IPS DF 6.9 (cell line): ENCODE measurements at regions not wholly inside any gene's neighbourhood (a gene's known extent, or its start where the extent isn't known, plus 50 kb on each side); places are given as distances from the start of the nearest gene placed in this dataset.

Source experiments
- DNase-seq: peaks from one replicate; pipeline ENCODE4 v3.0.0-alpha.2; 2013; ENCODE audit warnings: low read depth, low spot score
- H3K27ac ChIP-seq: one replicate; pipeline ENCODE4 v1.5.1; 2013; ENCODE audit warnings: low read length, control low read depth
- H3K27me3 ChIP-seq: 2 replicates; pipeline ENCODE4 v1.6.1; 2013; ENCODE audit warnings: mild to moderate bottlenecking, low read length; ENCODE audit not compliant: control insufficient read depth, insufficient read depth
- H3K36me3 ChIP-seq: 2 replicates; pipeline ENCODE4 v1.6.1; 2013; ENCODE audit warnings: low read length; ENCODE audit not compliant: control insufficient read depth, insufficient read depth
- H3K4me1 ChIP-seq: 2 replicates; pipeline ENCODE4 v1.6.1; 2013; ENCODE audit warnings: low read length; ENCODE audit not compliant: control insufficient read depth, insufficient read depth
- H3K4me3 ChIP-seq: 2 replicates; pipeline ENCODE4 v1.5.1; 2013; ENCODE audit warnings: mild to moderate bottlenecking, low read length
- H3K9me3 ChIP-seq: 2 replicates; pipeline ENCODE4 v1.6.1; 2013; ENCODE audit warnings: low read length, inconsistent platforms; ENCODE audit not compliant: control insufficient read depth, insufficient read depth
- WGBS: extraction: QIAGEN DNeasy Blood & Tissue Kit; methylation state at CpG from one replicate; pipeline ENCODE4 v1.1.7; 2013; ENCODE audit warnings: mixed read lengths, missing lambda C conversion rate; ENCODE audit not compliant: insufficient read length, insufficient coverage; 5-methylcytosine and 5-hydroxymethylcytosine counted together

DNA sequence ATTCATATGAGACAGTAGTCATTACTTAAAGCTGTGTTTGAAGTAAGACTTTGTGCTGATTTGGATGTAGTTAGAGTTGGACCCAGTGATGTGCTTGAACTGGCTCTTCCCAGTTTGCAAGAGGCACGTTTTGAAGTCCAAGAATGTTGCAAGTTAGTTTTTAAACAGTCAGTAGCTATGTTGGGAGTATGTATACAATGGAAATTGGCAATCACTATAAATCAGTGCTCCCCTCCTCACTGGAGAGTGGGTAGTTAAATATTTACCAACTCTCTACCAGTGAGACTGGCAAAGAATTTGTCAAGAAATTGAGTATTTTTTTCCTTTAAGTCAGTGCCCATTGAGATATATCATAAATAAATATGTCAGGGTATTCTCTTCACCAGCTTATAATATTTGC is 191.9 kb upstream of the SPRY1 start:
- no CpG with 5 or more reads among the region's 1 CpG for WGBS

GRCh38 chr4:123206016-123206415 is 190.6 kb upstream of the SPRY1 start:
- Histone ChIP-seq H3K9me3 (no peaks in the 10 kb centered on the region), H3K36me3 (no peaks in the 10 kb centered on the region), H3K4me1 (no peaks in the 10 kb centered on the region), H3K27ac (no peak overlapping the region), H3K27me3 (no peaks in the 10 kb centered on the region), H3K4me3 (no peak overlapping the region)
- no peak for DNase-seq
- no CpG with 5 or more reads among the region's 3 CpGs for WGBS

More for the DNA sequence above, 191.9 kb upstream of the SPRY1 start:
- no peaks in the 10 kb centered on the region for H3K27me3 ChIP-seq
- H3K4me1 ChIP-seq: no peaks in the 10 kb centered on the region
- no peaks in the 10 kb centered on the region for H3K9me3 ChIP-seq
- no peak overlapping the region for H3K4me3 ChIP-seq
- no peak for DNase-seq
- H3K36me3 ChIP-seq: no peaks in the 10 kb centered on the region
- no peak overlapping the region for H3K27ac ChIP-seq

DNA sequence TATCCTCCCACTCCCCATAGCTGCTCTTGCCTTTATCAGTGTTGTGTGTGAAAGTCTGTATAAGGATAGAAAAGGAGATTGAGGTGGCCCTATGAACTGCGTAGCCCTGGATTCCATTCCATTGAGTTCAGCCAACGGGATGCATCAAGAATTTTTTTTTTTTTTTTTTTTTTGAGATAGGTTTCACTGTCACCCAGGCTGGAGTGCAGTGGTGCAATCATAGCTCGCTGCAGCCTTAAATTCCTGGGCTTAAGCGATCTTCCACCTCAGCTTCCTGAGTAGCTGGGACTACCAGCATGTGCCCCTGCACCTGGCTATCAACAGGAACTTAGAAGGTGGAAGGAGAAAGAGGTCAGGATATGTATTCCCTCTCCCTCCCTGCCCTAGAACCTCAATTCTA is 187.2 kb upstream of the SPRY1 start:
- Histone ChIP-seq H3K4me1 (no peaks in the 10 kb centered on the region), H3K9me3 (no peaks in the 10 kb centered on the region), H3K27me3 (no peaks in the 10 kb centered on the region), H3K27ac (no peak overlapping the region), H3K36me3 (no peaks in the 10 kb centered on the region), H3K4me3 (no peak overlapping the region)
- no peak for DNase-seq
- no CpG with 5 or more reads among the region's 4 CpGs for WGBS

- Histone ChIP-seq H3K4me3 (no peak overlapping the region), H3K27ac (no peak overlapping the region), H3K27me3 (no peaks in the 10 kb centered on the region), H3K4me1 (no peaks in the 10 kb centered on the region), H3K9me3 (no peaks in the 10 kb centered on the region), H3K36me3 (no peaks in the 10 kb centered on the region)
- no CpG with 5 or more reads among the region's 1 CpG for WGBS
- DNase-seq: no peak
These were observed 181.1 kb upstream of the SPRY1 start for GRCh38 chr4:123215536-123215935.

DNA sequence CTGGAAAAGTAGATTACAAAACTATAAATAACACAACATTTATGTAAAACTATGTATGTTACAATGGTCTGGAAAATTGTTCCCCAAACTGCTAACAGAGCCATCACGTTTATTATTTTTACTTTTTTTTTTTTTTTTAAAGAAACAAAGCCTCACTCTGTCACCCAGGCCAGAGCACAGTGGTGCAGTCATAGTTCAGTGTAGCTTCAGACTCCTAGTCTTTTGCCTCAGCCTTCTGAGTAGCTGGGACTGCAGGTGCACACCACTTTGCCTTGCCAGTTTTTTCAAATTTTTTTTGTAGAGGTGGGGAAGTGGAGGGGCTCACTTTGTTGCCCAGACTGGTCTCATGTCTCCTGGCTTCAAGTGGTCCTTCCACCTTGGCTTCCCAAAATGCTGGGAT is 180.1 kb upstream of the SPRY1 start:
- Histone ChIP-seq H3K4me1 (no peaks in the 10 kb centered on the region), H3K9me3 (no peaks in the 10 kb centered on the region), H3K27me3 (no peaks in the 10 kb centered on the region), H3K27ac (no peak overlapping the region), H3K36me3 (no peaks in the 10 kb centered on the region), H3K4me3 (no peak overlapping the region)
- WGBS: no CpG with 5 or more reads among the region's 1 CpG
- DNase-seq: no peak

DNA sequence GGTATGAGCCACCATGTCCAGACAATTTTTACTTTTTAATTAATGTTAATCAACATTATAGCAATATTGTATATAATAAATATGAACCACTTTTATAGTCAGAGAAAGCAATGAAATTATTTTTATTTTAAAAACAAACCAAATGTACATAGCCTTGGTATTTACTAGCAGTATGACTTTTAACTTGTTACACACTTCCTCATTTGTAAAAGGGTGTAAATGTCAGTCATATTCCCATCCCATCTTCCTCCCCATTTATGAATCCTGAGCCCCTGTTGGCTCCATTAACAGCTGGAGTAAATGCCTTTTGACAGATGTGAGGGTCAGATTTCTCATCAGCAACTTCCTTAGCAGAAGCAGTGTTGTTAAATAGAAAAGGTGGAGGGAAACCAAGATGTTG is 179.6 kb upstream of the SPRY1 start:
- H3K27me3 ChIP-seq: no peaks in the 10 kb centered on the region
- H3K4me3 ChIP-seq: no peak overlapping the region
- H3K27ac ChIP-seq: no peak overlapping the region
- H3K9me3 ChIP-seq: no peaks in the 10 kb centered on the region
- no peaks in the 10 kb centered on the region for H3K36me3 ChIP-seq
- no peaks in the 10 kb centered on the region for H3K4me1 ChIP-seq
- DNase-seq: no peak

DNA sequence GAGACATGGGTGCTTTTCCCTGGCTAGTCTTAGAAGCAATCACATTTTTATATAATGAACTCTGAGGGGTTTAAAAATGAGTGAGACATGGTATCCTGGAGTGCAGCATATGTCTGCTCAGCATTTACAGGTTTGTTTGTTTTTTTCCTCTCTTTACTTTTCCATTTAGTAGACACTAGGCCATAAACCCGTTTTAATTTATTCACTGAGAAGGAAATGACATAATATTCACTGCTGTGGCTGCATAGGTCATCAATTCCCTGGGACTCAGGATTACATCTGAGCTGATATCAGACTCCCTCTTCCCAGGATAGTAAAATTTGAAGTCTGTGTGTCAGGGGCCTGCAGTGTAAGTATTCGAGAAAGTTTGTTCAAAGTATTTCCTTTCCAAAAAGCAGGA is 178.9 kb upstream of the SPRY1 start:
- H3K4me1 ChIP-seq: no peaks in the 10 kb centered on the region
- H3K36me3 ChIP-seq: no peaks in the 10 kb centered on the region
- no peaks in the 10 kb centered on the region for H3K9me3 ChIP-seq
- WGBS: no CpG with 5 or more reads among the region's 2 CpGs
- H3K27ac ChIP-seq: no peak overlapping the region
- no peak for DNase-seq
- H3K27me3 ChIP-seq: no peaks in the 10 kb centered on the region
- H3K4me3 ChIP-seq: no peak overlapping the region

DNA sequence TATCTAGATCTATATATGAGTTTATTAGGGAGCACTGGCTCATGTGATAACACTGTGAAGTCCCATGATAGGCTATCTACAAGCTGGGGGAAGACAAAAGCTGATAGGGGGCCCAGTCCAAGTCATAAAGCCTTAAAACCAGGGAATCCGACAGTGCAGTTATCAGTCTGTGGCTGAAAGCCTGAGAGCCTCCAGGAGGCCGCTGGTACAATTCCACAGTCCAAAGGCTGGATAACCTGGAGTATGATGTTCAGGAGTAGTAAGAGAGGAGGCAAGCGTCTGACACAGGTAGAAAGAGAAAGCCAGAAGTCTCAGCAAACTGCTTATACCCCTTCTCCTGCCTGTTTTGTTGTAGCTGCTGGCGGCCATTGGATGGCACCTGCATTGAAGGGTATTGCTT is 177.6 kb upstream of the SPRY1 start:
- no peaks in the 10 kb centered on the region for H3K4me1 ChIP-seq
- H3K4me3 ChIP-seq: no peak overlapping the region
- no peaks in the 10 kb centered on the region for H3K36me3 ChIP-seq
- no peak overlapping the region for H3K27ac ChIP-seq
- no peaks in the 10 kb centered on the region for H3K27me3 ChIP-seq
- H3K9me3 ChIP-seq: no peaks in the 10 kb centered on the region
- DNase-seq: no peak
- no CpG with 5 or more reads among the region's 4 CpGs for WGBS

GRCh38 chr4:123229286-123229685 is 167.3 kb upstream of the SPRY1 start:
- no peak for DNase-seq
- Histone ChIP-seq H3K4me1 (peaks cover 1% of the 10 kb centered on the region; the same call in 1 of the 2 replicates), H3K4me3 (no peak overlapping the region), H3K36me3 (no peaks in the 10 kb centered on the region), H3K27ac (no peak overlapping the region), H3K9me3 (no peaks in the 10 kb centered on the region), H3K27me3 (no peaks in the 10 kb centered on the region)
- no CpG with 5 or more reads among the region's 1 CpG for WGBS

GRCh38 chr4:123230061-123230460 is 166.5 kb upstream of the SPRY1 start:
- Histone ChIP-seq H3K27me3 (no peaks in the 10 kb centered on the region), H3K9me3 (no peaks in the 10 kb centered on the region), H3K4me3 (no peak overlapping the region), H3K27ac (no peak overlapping the region), H3K36me3 (no peaks in the 10 kb centered on the region), H3K4me1 (peaks cover 1% of the 10 kb centered on the region; the same call in 1 of the 2 replicates)
- WGBS: no CpG with 5 or more reads among the region's 2 CpGs
- no peak for DNase-seq

GRCh38 chr4:123232439-123232838 is 164.2 kb upstream of the SPRY1 start:
- WGBS: 100% methylated on average over 1 of the region's 3 CpGs
- no peak for DNase-seq
- no peaks in the 10 kb centered on the region for H3K27me3 ChIP-seq
- no peak overlapping the region for H3K4me3 ChIP-seq
- no peaks in the 10 kb centered on the region for H3K9me3 ChIP-seq
- H3K27ac ChIP-seq: no peak overlapping the region
- H3K36me3 ChIP-seq: no peaks in the 10 kb centered on the region
- H3K4me1 ChIP-seq: peaks cover 1% of the 10 kb centered on the region; the same call in 1 of the 2 replicates
